Gastroesophageal sphincter (tissue), 4 donors: ENCODE measurements at regions not wholly inside any gene's neighbourhood (a gene's known extent, or its start where the extent isn't known, plus 50 kb on each side); places are given as distances from the start of the nearest gene placed in this dataset.

ENCODE experiments used
- ATAC-seq: fragments of 150-250 bp; one replicate; pipeline ENCODE4 v1.9.1; 2016; ENCODE audit warnings: mild to moderate bottlenecking, moderate library complexity
- H3K27ac ChIP-seq, 4 donors: fragments of 200-600 bp; sonication (generic) in 3 of 4; 1 replicate in 3 of 4; 2 replicates in 1 of 4; pipeline ENCODE4 v1.5.1; 2016 to 2019
- H3K27me3 ChIP-seq: fragments of 200-600 bp; sonication (generic); one replicate; pipeline ENCODE4 v1.5.1; 2019
- H3K36me3 ChIP-seq, 2 donors: fragments of 200-600 bp; sonication (generic); one replicate each; pipeline ENCODE4 v1.5.1; 2019; ENCODE audit warnings: control low read depth in 1 of 2
- H3K4me1 ChIP-seq, 3 donors: fragments of 200-600 bp; sonication (generic); 1 replicate in 2 of 3; 2 replicates in 1 of 3; pipeline ENCODE4 v1.5.1; 2016 to 2019; ENCODE audit warnings: control low read depth in 2 of 3
- H3K4me3 ChIP-seq, 2 donors: fragments of 200-600 bp; sonication (generic); one replicate each; pipeline ENCODE4 v1.5.1; 2019; ENCODE audit warnings: mild to moderate bottlenecking in 1 of 2, moderate library complexity in 1 of 2
- H3K9me3 ChIP-seq, 3 donors: fragments of 200-600 bp; sonication (generic); one replicate each; pipeline ENCODE4 v1.5.1; 2017 to 2019; ENCODE audit warnings: control low read depth in 2 of 3
- CTCF ChIP-seq, 4 experiments: fragments of 200-600 bp in 2 of 4; fragments of 450-650 bp in 2 of 4; sonication (generic) in 1 of 4; IDR thresholded peaks; one replicate each; pipeline ENCODE4 v1.5.1; 2017 to 2019; ENCODE audit warnings: antibody characterized with exemption in 4 of 4, mild to moderate bottlenecking in 2 of 4, moderate library complexity in 2 of 4
- EP300 ChIP-seq: sonication (generic); formaldehyde crosslinking; IDR thresholded peaks from one replicate; pipeline ENCODE4 v1.6.1; 2017; ENCODE audit warnings: antibody characterized with exemption, mild to moderate bottlenecking
- POLR2A ChIP-seq, 2 donors: fragments of 450-650 bp; IDR thresholded peaks; one replicate each; pipeline ENCODE4 v1.6.1; 2017; ENCODE audit warnings: antibody characterized with exemption in 2 of 2, mild to moderate bottlenecking in 2 of 2, moderate library complexity in 1 of 2
- POLR2AphosphoS5 ChIP-seq: sonication (generic); formaldehyde crosslinking; IDR thresholded peaks from one replicate; pipeline ENCODE4 v1.6.1; 2017; ENCODE audit warnings: antibody characterized with exemption
- WGBS, 2 donors: methylation state at CpG; one replicate each; pipeline ENCODE4 v1.1.5; 2018; ENCODE audit warnings: low coverage in 1 of 2; 5-methylcytosine and 5-hydroxymethylcytosine counted together

- Histone ChIP-seq H3K4me3 (no peak overlapping the region), H3K27me3 (no peaks in the 10 kb centered on the region), H3K9me3 (no peaks in the 10 kb centered on the region), H3K36me3 (no peaks in the 10 kb centered on the region), H3K4me1 (no peaks in the 10 kb centered on the region), H3K27ac (no peak overlapping the region)
- no peak for ATAC-seq
- no peak for TF ChIP-seq POLR2AphosphoS5
- TF ChIP-seq EP300 = no peak
- no peak for TF ChIP-seq CTCF (IDR thresholded peaks at IDR 0.05)
- TF ChIP-seq POLR2A (IDR thresholded peaks at IDR 0.05) = no peak
Observed at GRCh38 chr10:90432866-90433265, 425.0 kb downstream of the HTR7 start.

GRCh38 chr10:90435296-90435695 lies 422.5 kb downstream of the HTR7 start:
- no peaks in the 10 kb centered on the region for H3K36me3 ChIP-seq
- TF ChIP-seq CTCF (IDR thresholded peaks at IDR 0.05) = no peak
- TF ChIP-seq POLR2A (IDR thresholded peaks at IDR 0.05) = no peak
- TF ChIP-seq EP300 = no peak
- no peak for TF ChIP-seq POLR2AphosphoS5
- H3K4me3 ChIP-seq = no peak overlapping the region
- no peaks in the 10 kb centered on the region for H3K9me3 ChIP-seq
- ATAC-seq = no peak
- H3K27me3 ChIP-seq = no peaks in the 10 kb centered on the region
- no peaks in the 10 kb centered on the region for H3K4me1 ChIP-seq
- H3K27ac ChIP-seq = no peak overlapping the region

- Histone ChIP-seq H3K4me3 (no peak overlapping the region), H3K27ac (no peak overlapping the region), H3K27me3 (no peaks in the 10 kb centered on the region), H3K36me3 (no peaks in the 10 kb centered on the region), H3K9me3 (peaks cover 0 to 20% (median 0%) of the 10 kb centered on the region in 3 donors), H3K4me1 (no peaks in the 10 kb centered on the region)
- no peak for ATAC-seq
- 33 to 56% methylated on average over 1 of the region's 1 CpG for WGBS, 2 donors
- TF ChIP-seq EP300 (no peak), POLR2AphosphoS5 (no peak), POLR2A (IDR thresholded peaks at IDR 0.05) (no peak), CTCF (IDR thresholded peaks at IDR 0.05) (no peak)
Observed at GRCh38 chr10:90437452-90437851, 420.4 kb downstream of the HTR7 start.

GRCh38 chr10:90440870-90441269 lies 417.0 kb downstream of the HTR7 start:
- H3K4me1 ChIP-seq = no peaks in the 10 kb centered on the region
- no peak overlapping the region for H3K4me3 ChIP-seq
- H3K27ac ChIP-seq = no peak overlapping the region
- no peaks in the 10 kb centered on the region for H3K27me3 ChIP-seq
- peaks cover 0 to 41% (median 0%) of the 10 kb centered on the region in 3 donors for H3K9me3 ChIP-seq
- H3K36me3 ChIP-seq = no peaks in the 10 kb centered on the region
- WGBS, 2 donors = no CpG with 5 or more reads among the region's 2 CpGs
- no peak for TF ChIP-seq POLR2AphosphoS5
- no peak for TF ChIP-seq EP300
- TF ChIP-seq CTCF (IDR thresholded peaks at IDR 0.05) = no peak
- TF ChIP-seq POLR2A (IDR thresholded peaks at IDR 0.05) = no peak
- ATAC-seq = no peak

GRCh38 chr10:90443342-90443741 lies 414.5 kb downstream of the HTR7 start:
- no peaks in the 10 kb centered on the region for H3K36me3 ChIP-seq
- no peaks in the 10 kb centered on the region for H3K27me3 ChIP-seq
- no peak for ATAC-seq
- peaks cover 0 to 41% (median 0%) of the 10 kb centered on the region in 3 donors for H3K9me3 ChIP-seq
- no peak for TF ChIP-seq POLR2AphosphoS5
- TF ChIP-seq EP300 = no peak
- TF ChIP-seq CTCF (IDR thresholded peaks at IDR 0.05) = no peak
- TF ChIP-seq POLR2A (IDR thresholded peaks at IDR 0.05) = no peak
- 77 to 100% methylated on average over 1 to 3 of the region's 3 CpGs for WGBS, 2 donors
- H3K4me3 ChIP-seq = no peak overlapping the region
- no peaks in the 10 kb centered on the region for H3K4me1 ChIP-seq
- H3K27ac ChIP-seq = no peak overlapping the region
